Globus pallidus (tissue), 1 donor: ENCODE measurements at regions not wholly inside any gene's neighbourhood (a gene's known extent, or its start where the extent isn't known, plus 50 kb on each side); places are given as distances from the start of the nearest gene placed in this dataset.
"Not testable (repeated sequence)": the region's sequence is repeated elsewhere in the genome, so short reads cannot be mapped to it uniquely, and the experiment has no call there.

Experiments used
- DNase-seq: peaks from one replicate; pipeline ENCODE4 v3.0.0-alpha.2; 2015; ENCODE audit warnings: low spot score

GRCh38 chr16:6852643-6853225, 479.9 kb upstream of the RBFOX1 start:
- DNase-seq = no peak

- DNase-seq = no peak
Observed at GRCh38 chr16:6846452-6846851, 486.2 kb upstream of the RBFOX1 start.

GRCh38 chr16:6841392-6841791, 491.3 kb upstream of the RBFOX1 start:
- DNase-seq = no peak

- no peak for DNase-seq
Observed at GRCh38 chr16:6837722-6838121, 494.9 kb upstream of the RBFOX1 start.

- no peak for DNase-seq
Observed at GRCh38 chr16:6836766-6837165, 495.9 kb upstream of the RBFOX1 start.

GRCh38 chr16:6835941-6836340, 496.7 kb upstream of the RBFOX1 start:
- no peak for DNase-seq

GRCh38 chr16:6835516-6835915, 497.1 kb upstream of the RBFOX1 start:
- no peak for DNase-seq

GRCh38 chr16:6828690-6829089, 504.0 kb upstream of the RBFOX1 start:
- DNase-seq = no peak

- no peak for DNase-seq
Observed at GRCh38 chr16:6827931-6828330, 504.7 kb upstream of the RBFOX1 start.

GRCh38 chr16:6827267-6827666, 505.4 kb upstream of the RBFOX1 start:
- DNase-seq = no peak

- no peak for DNase-seq
Observed at GRCh38 chr16:6822041-6822440, 510.6 kb upstream of the RBFOX1 start.

GRCh38 chr16:6804461-6804860, 528.2 kb upstream of the RBFOX1 start:
- DNase-seq = peak; percentile 60

GRCh38 chr16:6803176-6803575, 529.5 kb upstream of the RBFOX1 start:
- peak; percentile 10 for DNase-seq

- no peak for DNase-seq
Observed at GRCh38 chr16:6797223-6797622, 535.4 kb upstream of the RBFOX1 start.

GRCh38 chr16:6777624-6778023, 555.0 kb upstream of the RBFOX1 start:
- no peak for DNase-seq

GRCh38 chr16:6775712-6776111, 556.9 kb upstream of the RBFOX1 start:
- no peak for DNase-seq

- no peak for DNase-seq
Observed at GRCh38 chr16:6771956-6772355, 560.7 kb upstream of the RBFOX1 start.

GRCh38 chr16:6753553-6753952, 579.1 kb upstream of the RBFOX1 start:
- DNase-seq = no peak

GRCh38 chr16:6751191-6751590, 581.5 kb upstream of the RBFOX1 start:
- no peak for DNase-seq

GRCh38 chr16:6749698-6750097, 582.9 kb upstream of the RBFOX1 start:
- no peak for DNase-seq

- DNase-seq = not testable (repeated sequence)
Observed at GRCh38 chr16:6736302-6736701, 596.3 kb upstream of the RBFOX1 start.

GRCh38 chr16:6735631-6736030, 597.0 kb upstream of the RBFOX1 start:
- DNase-seq = no peak

GRCh38 chr16:6732166-6732565, 600.5 kb upstream of the RBFOX1 start:
- DNase-seq = no peak

- no peak for DNase-seq
Observed at GRCh38 chr16:6728381-6728780, 604.3 kb upstream of the RBFOX1 start.

GRCh38 chr16:6726621-6727020, 606.0 kb upstream of the RBFOX1 start:
- DNase-seq = no peak
